ENCODE measurements at regions not wholly inside any gene's neighbourhood (a gene's known extent, or its start where the extent isn't known, plus 50 kb on each side); places are given as distances from the start of the nearest gene placed in this dataset.

DNA sequence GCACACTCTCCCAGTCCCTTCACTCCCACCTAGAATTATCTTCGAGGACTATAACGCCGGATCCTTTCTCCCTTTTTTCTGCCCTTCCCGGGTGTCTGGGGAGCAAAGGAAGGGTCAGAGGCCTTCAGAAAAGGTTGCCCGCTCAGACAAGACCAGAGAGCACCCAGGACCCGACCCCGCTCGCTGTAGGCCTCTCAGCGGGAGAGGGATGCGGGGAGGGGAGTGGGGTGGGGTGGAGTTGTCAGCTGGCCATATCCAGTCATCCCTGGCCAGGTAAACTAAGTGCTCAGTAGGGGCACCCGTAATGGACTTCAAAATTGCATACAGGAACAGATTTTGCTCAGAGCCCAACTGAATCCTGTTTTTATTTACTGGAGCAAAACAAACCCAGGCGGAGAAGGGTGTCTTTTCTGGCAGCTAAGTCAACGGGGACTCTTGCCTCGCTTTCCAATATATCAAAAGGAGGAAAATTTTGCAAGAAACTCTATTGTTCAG lies 65.0 kb downstream of the NOL4 start:
- DNase-seq = no peak
- Mint-ChIP-seq H3K9me3 (peaks cover 0 to 9% (median 2%) of the 10 kb centered on the region in 7 donors), H3K27me3 (peaks cover 19 to 51% (median 45%) of the 10 kb centered on the region in 3 donors), H3K4me1 (peaks cover 0 to 3% (median 0%) of the 10 kb centered on the region in 3 donors), H3K27ac (no peak overlapping the region), H3K36me3 (no peaks in the 10 kb centered on the region), H3K4me3 (no peak overlapping the region)
- ATAC-seq (ENCODE audit: low read depth in 2 of 2) = no peak

DNA sequence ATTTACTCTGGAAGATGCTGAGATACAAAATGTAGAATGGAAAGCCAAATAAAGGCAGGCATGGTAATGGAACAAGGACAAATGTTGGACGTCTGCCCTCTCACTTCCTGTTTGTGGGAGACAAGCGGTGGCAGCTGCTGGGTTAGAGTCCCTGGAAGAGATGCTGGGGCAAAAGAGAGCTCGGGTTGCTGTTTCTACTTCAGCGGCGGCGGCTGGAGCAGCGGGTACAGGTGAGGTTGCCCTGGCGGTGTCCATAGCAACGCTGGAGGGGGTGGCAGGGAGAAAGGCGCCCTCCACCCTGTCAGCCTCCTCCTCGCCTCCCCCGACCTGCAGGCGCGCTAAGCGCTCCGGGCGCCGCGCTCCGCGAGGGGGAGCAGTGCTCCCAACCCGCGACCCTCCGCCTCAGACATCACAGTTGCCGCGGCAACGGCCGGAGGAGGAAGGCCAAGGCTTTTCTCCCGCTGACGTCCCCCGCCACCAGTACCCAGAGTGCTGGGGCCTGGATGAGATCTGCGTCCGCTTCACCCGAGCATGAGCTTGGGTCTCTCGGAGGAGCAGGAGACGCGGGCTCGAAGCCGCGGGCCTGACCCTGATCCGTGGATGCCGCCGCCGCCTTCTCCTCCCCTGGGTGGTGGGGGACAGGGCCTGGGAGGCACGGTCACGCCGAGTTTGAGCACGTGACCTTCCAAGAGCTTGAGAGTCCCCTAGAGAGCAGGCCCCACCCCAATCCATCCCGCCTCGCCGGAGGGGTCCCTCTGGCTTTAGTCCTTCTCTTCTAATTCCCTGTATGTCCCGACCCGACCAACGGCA lies 65.6 kb downstream of the NOL4 start:
- Mint-ChIP-seq H3K4me3 (no peak overlapping the region), H3K4me1 (peaks cover 0 to 3% (median 0%) of the 10 kb centered on the region in 3 donors), H3K27ac (no peak overlapping the region), H3K36me3 (no peaks in the 10 kb centered on the region), H3K9me3 (peaks cover 0 to 9% (median 2%) of the 10 kb centered on the region in 7 donors), H3K27me3 (peaks cover 19 to 51% (median 45%) of the 10 kb centered on the region in 3 donors)
- ATAC-seq (ENCODE audit: low read depth in 2 of 2) = no peak
- DNase-seq = no peak

DNA sequence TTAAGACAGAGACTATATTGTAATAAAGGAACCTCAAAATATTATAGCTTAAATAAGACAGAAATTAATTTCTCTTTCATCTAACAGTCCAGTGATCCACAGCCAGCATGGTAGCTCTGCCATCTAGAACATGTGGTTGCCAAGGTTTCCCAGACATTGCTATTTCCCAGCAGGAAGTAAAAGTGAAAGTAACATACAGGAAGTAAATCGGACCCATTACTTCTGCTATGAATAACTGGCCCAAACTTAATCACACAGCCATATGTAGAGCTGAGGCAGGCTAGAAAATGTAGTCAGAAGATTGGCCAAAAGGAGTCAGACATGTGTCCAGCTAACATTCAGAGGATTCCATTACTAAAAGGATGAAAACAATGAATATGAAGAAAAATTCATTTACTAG lies 71.0 kb downstream of the NOL4 start:
- DNase-seq (no peak), ATAC-seq (ENCODE audit: low read depth in 2 of 2) (no peak)
- H3K9me3 Mint-ChIP-seq = peaks cover 0 to 3% (median 0%) of the 10 kb centered on the region in 7 donors
- peak overlapping the region in 1 of 6 donors; percentile 41 for H3K27ac Mint-ChIP-seq
- peaks cover 11 to 26% (median 22%) of the 10 kb centered on the region in 3 donors for H3K27me3 Mint-ChIP-seq
- H3K4me1 Mint-ChIP-seq = peaks cover 0 to 5% (median 1%) of the 10 kb centered on the region in 3 donors
- H3K36me3 Mint-ChIP-seq = no peaks in the 10 kb centered on the region
- no peak overlapping the region for H3K4me3 Mint-ChIP-seq

DNA sequence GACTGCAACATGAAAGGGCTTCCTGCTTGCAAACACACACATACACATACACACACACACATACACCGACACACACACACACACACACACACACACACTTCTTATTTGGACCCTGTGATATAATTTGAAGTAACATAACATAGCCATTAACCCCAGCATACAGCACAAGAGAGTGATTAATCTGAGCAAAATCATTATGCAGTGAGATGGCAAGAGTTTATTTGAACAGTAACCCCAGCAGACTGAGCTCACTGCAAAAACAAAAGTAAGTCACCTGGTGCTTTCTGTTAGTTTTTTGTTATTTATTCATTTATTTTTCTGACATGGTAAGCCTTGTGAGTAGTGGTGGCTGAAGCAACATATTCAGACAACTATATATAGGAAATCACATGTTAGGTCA lies 93.7 kb downstream of the NOL4 start:
- Mint-ChIP-seq H3K4me1 (no peaks in the 10 kb centered on the region), H3K4me3 (no peak overlapping the region), H3K27me3 (no peaks in the 10 kb centered on the region), H3K9me3 (peaks cover 0 to 3% (median 0%) of the 10 kb centered on the region in 7 donors), H3K27ac (no peak overlapping the region), H3K36me3 (no peaks in the 10 kb centered on the region)
- ATAC-seq (ENCODE audit: low read depth in 2 of 2) (no peak), DNase-seq (no peak)

DNA sequence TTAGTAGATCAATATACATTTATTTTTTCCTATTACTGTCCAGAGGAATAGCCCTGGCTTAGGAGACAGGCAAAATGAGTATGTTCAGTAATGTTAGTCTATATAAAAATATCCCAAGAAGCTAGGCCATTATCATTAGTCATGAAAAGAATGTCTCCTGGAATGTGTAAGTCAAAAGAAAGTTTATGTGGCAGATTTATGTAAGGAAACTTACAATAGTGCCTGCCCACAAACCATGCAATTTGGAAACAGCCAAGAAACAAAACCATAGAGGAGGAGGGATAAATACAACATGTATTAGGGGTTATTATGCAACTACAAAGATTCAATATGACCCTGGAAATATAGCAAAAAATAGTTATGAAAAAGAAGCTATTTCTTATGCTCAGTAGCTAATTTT lies 96.3 kb downstream of the NOL4 start:
- no peaks in the 10 kb centered on the region for H3K27me3 Mint-ChIP-seq
- H3K4me1 Mint-ChIP-seq = no peaks in the 10 kb centered on the region
- no peak overlapping the region for H3K27ac Mint-ChIP-seq
- ATAC-seq (ENCODE audit: low read depth in 2 of 2) (no peak), DNase-seq (no peak)
- no peaks in the 10 kb centered on the region for H3K36me3 Mint-ChIP-seq
- H3K9me3 Mint-ChIP-seq = no peaks in the 10 kb centered on the region
- no peak overlapping the region for H3K4me3 Mint-ChIP-seq

DNA sequence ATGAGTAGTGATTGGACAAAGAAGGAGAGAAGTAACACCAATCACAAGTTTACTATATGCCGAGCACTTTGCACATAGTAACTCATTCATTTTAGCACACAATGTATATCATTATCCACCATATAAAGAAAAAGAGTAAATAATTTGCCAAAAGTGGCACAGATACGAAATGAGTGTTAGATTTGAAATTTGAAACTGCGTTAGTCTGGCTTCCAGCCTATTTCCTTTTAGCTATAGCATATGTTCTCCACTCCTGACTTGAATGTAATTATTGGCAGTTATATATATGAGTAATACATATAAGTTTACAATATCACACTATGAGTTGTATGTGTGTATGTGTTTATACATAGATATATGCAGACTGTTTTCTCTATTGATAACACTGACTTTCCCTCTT lies 98.6 kb downstream of the NOL4 start:
- no peak overlapping the region for H3K27ac Mint-ChIP-seq
- H3K9me3 Mint-ChIP-seq = no peaks in the 10 kb centered on the region
- H3K36me3 Mint-ChIP-seq = no peaks in the 10 kb centered on the region
- DNase-seq (no peak), ATAC-seq (ENCODE audit: low read depth in 2 of 2) (no peak)
- H3K27me3 Mint-ChIP-seq = no peaks in the 10 kb centered on the region
- no peaks in the 10 kb centered on the region for H3K4me1 Mint-ChIP-seq
- no peak overlapping the region for H3K4me3 Mint-ChIP-seq

DNA sequence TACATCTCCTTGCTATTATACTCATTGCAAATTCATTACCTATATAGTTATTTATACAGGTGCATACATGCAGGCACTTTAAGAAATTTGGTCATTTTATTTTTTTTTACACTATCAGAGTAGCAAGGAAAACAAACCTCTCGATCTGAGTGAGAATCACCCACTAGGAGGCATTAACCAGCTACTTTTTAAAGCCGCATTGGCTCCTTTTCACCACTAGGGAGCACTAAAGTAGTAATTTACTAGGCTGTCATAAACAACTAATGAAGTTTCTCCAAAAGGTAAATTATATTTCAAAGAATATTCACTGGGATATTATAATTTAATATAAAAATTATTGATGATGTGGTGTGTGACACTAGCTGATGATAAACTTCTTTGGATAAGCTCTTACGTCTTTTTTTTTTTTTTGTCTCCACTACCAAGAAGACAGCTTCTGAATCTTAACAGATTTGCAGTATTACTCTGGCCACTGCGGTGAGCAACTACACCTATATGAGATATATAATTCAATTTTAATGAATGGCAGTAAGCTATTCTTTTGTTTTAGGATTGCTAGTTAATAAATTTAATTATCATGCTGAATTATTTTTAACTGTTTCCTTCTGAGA lies 101.9 kb downstream of the NOL4 start:
- Mint-ChIP-seq H3K27me3 (no peaks in the 10 kb centered on the region), H3K4me3 (no peak overlapping the region), H3K4me1 (no peaks in the 10 kb centered on the region), H3K27ac (no peak overlapping the region), H3K9me3 (no peaks in the 10 kb centered on the region), H3K36me3 (no peaks in the 10 kb centered on the region)
- DNase-seq (no peak), ATAC-seq (ENCODE audit: low read depth in 2 of 2) (peak in 1 of 2 donors; percentile 30)

GRCh38 chr18:34121200-34121721 lies 103.5 kb downstream of the NOL4 start:
- Mint-ChIP-seq H3K36me3 (no peaks in the 10 kb centered on the region), H3K9me3 (no peaks in the 10 kb centered on the region), H3K4me3 (no peak overlapping the region), H3K27ac (no peak overlapping the region), H3K4me1 (no peaks in the 10 kb centered on the region), H3K27me3 (no peaks in the 10 kb centered on the region)
- ATAC-seq (ENCODE audit: low read depth in 2 of 2) = no peak
- DNase-seq = no peak

GRCh38 chr18:34120294-34120693 lies 104.4 kb downstream of the NOL4 start:
- Mint-ChIP-seq H3K4me3 (no peak overlapping the region), H3K36me3 (no peaks in the 10 kb centered on the region), H3K4me1 (no peaks in the 10 kb centered on the region), H3K27ac (no peak overlapping the region), H3K27me3 (no peaks in the 10 kb centered on the region), H3K9me3 (no peaks in the 10 kb centered on the region)
- ATAC-seq (ENCODE audit: low read depth in 2 of 2) (no peak), DNase-seq (no peak)

- Mint-ChIP-seq H3K9me3 (peaks cover 0 to 2% (median 0%) of the 10 kb centered on the region in 7 donors), H3K4me3 (no peak overlapping the region), H3K27me3 (no peaks in the 10 kb centered on the region), H3K27ac (no peak overlapping the region), H3K36me3 (no peaks in the 10 kb centered on the region), H3K4me1 (no peaks in the 10 kb centered on the region)
- DNase-seq (no peak), ATAC-seq (ENCODE audit: low read depth in 2 of 2) (no peak)
Observed at GRCh38 chr18:34117319-34117718, 107.4 kb downstream of the NOL4 start.

GRCh38 chr18:34115409-34116081 lies 109.2 kb downstream of the NOL4 start:
- Mint-ChIP-seq H3K27me3 (no peaks in the 10 kb centered on the region), H3K4me3 (no peak overlapping the region), H3K36me3 (no peaks in the 10 kb centered on the region), H3K9me3 (peaks cover 0 to 3% (median 0%) of the 10 kb centered on the region in 7 donors), H3K27ac (no peak overlapping the region), H3K4me1 (no peaks in the 10 kb centered on the region)
- DNase-seq (no peak), ATAC-seq (ENCODE audit: low read depth in 2 of 2) (no peak)

DNA sequence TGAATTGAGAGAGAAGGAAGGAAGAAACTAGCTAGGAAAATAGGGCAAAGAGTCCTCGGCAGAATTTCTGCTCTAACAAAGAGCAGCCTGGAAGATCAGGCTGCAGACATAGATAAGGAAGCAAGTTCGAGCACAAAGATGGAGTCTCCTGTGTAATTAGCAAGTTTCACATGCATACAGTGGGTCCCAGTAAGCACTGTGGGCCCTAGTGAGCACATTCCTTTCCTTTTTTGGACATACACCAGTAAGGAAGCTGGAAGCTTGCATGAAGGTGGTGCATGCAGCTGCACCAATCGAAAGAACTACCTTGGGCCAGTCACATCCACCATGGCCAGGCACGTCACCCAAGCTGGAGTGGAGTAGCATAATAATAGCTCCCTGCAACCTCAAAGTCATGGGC lies 109.7 kb downstream of the NOL4 start:
- Mint-ChIP-seq H3K27me3 (no peaks in the 10 kb centered on the region), H3K27ac (no peak overlapping the region), H3K9me3 (peaks cover 0 to 3% (median 0%) of the 10 kb centered on the region in 7 donors), H3K4me1 (no peaks in the 10 kb centered on the region), H3K36me3 (no peaks in the 10 kb centered on the region), H3K4me3 (no peak overlapping the region)
- no peak for ATAC-seq (ENCODE audit: low read depth in 2 of 2)
- no peak for DNase-seq

GRCh38 chr18:34108206-34108605 lies 116.5 kb downstream of the NOL4 start:
- no peaks in the 10 kb centered on the region for H3K4me1 Mint-ChIP-seq
- no peaks in the 10 kb centered on the region for H3K36me3 Mint-ChIP-seq
- H3K9me3 Mint-ChIP-seq = peaks cover 4 to 18% (median 7%) of the 10 kb centered on the region in 7 donors
- no peak for DNase-seq
- H3K4me3 Mint-ChIP-seq = no peak overlapping the region
- no peak overlapping the region for H3K27ac Mint-ChIP-seq
- no peak for ATAC-seq (ENCODE audit: low read depth in 2 of 2)
- H3K27me3 Mint-ChIP-seq = no peaks in the 10 kb centered on the region
